ENCODE measurements at regions not wholly inside any gene's neighbourhood (a gene's known extent, or its start where the extent isn't known, plus 50 kb on each side); places are given as distances from the start of the nearest gene placed in this dataset.

DNA sequence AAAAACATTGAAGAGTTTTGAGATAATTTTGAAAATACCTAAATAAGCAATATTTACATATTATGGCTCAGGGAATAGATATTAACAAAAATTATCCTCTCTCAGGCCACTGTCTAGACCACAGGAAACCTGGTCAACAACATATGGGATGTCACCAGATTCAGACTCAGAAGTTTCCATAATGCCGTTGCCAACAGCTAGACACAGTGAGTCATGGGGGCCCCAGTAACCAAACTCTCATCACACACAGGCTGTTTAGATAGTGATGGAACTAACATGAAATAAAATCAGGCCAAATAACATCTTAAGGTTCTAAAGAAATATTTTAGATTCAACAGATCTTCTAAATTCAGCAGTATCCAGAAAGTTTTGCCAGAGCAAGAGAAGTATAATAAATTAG lies 681.7 kb upstream of the ADAMTS5 start:
- ChIA-PET POLR2A (no interaction called here), CTCF (interaction anchor here (0.9 kb wide), 1 partner anchor 13 kb away, joined by 3 read pairs; no protein-coding TSS in a partner anchor)
- DNase-seq (ENCODE audit: extremely low spot score): no peak
- TF ChIP-seq, protein P1, sequence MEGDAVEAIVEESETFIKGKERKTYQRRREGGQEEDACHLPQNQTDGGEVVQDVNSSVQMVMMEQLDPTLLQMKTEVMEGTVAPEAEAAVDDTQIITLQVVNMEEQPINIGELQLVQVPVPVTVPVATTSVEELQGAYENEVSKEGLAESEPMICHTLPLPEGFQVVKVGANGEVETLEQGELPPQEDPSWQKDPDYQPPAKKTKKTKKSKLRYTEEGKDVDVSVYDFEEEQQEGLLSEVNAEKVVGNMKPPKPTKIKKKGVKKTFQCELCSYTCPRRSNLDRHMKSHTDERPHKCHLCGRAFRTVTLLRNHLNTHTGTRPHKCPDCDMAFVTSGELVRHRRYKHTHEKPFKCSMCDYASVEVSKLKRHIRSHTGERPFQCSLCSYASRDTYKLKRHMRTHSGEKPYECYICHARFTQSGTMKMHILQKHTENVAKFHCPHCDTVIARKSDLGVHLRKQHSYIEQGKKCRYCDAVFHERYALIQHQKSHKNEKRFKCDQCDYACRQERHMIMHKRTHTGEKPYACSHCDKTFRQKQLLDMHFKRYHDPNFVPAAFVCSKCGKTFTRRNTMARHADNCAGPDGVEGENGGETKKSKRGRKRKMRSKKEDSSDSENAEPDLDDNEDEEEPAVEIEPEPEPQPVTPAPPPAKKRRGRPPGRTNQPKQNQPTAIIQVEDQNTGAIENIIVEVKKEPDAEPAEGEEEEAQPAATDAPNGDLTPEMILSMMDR (IDR thresholded peaks at IDR 0.05; ENCODE audit: control extremely low read depth, extremely low read depth, low read depth, missing control alignments): no peak

DNA sequence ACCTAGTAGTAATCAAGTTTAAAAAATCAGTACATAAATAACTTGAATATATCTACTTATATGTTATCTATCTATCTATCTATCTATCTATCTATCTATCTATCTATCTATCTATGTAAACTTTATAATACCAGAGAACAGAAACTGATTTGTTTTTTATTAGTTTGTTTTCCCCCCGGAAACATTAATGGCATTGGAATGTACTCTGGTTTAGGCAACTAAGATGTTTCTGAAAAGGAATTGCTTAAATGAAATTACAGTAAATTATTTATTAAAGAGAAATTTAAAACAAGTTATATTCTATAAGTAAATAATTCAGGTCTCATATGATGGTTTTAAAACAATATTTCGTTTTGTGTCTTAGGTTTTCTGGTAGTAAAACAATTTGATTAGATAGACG lies 681.0 kb upstream of the ADAMTS5 start:
- CTCF ChIA-PET: no interaction called here
- DNase-seq (ENCODE audit: extremely low spot score): no peak
- TF ChIP-seq, protein P1 (IDR thresholded peaks at IDR 0.05; ENCODE audit: control extremely low read depth, extremely low read depth, low read depth, missing control alignments): no peak
- POLR2A ChIA-PET: no interaction called here

DNA sequence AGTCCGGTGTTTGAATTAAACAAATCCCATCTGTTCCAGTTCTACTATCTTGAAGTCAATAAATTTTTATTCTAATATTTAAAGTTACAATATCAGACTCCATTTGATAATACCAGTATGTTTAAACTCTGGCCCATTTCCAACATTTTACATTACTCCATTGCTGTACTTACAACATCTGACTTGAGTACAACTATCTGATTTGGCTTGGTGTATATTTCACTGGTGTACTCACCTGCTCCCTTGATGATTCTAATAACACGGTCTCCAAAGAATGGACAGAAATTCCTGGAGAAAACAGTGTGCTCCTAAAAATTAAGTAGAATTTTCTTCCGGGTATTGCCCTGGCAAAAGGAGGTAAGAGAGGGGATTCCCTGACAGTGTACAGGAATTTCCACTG lies 680.5 kb upstream of the ADAMTS5 start:
- ChIA-PET POLR2A (no interaction called here), CTCF (no interaction called here)
- no peak for DNase-seq (ENCODE audit: extremely low spot score)
- TF ChIP-seq, protein P1 (IDR thresholded peaks at IDR 0.05; ENCODE audit: control extremely low read depth, extremely low read depth, low read depth, missing control alignments): no peak

DNA sequence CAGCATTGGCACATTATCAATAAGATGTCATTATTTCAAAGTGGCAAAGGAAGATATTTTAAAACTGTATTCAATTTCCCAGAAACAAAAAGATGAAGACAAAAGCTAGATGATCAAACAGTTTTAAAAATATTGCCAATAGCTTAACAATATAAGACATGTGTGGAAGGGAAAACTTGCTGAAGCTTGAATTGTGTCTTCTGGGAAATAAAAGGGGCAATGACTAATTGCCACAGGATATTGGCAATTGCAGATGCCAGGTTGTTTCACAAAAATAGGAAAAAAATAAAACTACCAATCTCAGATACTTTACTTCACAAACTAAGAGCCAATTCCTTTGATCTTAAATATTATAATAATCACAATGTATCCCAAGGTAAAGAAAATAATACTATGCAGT lies 679.8 kb upstream of the ADAMTS5 start:
- TF ChIP-seq, protein P1 (IDR thresholded peaks at IDR 0.05; ENCODE audit: control extremely low read depth, extremely low read depth, low read depth, missing control alignments): no peak
- CTCF ChIA-PET: no interaction called here
- POLR2A ChIA-PET: no interaction called here
- no peak for DNase-seq (ENCODE audit: extremely low spot score)

DNA sequence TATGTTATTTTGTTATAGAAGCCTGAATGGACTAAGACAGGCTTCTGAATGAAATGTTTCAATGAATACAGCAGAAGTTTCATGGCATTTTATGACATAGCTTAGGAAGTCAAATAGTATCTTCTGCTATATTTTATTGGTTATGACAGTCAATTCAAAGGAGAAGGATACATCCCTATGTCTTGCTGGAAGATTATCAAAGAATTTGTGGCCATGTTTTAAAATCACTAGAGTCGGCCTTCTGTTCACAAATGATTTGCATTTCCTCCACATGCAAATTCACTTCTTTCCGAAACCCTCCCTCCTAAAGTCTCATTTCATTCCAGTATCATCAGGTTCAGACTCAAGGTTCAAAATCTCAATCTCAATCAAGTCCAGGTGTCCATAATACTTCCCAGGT lies 679.2 kb upstream of the ADAMTS5 start:
- POLR2A ChIA-PET: no interaction called here
- no peak for DNase-seq (ENCODE audit: extremely low spot score)
- TF ChIP-seq, protein P1 (IDR thresholded peaks at IDR 0.05; ENCODE audit: control extremely low read depth, extremely low read depth, low read depth, missing control alignments): no peak
- CTCF ChIA-PET: no interaction called here

DNA sequence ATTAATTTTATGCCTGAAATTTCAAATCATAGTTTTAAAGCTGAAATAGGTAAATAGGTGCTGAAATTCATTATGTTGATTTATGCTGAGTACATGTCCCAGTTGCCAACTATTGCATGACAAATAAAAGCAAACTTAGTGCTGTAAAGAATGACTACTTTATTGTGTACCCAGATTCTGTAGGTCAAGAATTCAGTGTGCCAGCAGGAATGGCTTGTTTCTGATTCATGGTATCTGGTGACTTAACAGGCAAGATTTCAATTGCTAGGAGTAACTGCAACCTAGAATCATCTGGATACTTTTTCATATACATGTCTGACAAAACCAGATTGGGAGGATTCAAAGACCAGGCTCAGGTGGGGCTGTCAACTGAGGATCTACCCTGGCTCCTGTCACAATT lies 678.4 kb upstream of the ADAMTS5 start:
- TF ChIP-seq, protein P1 (IDR thresholded peaks at IDR 0.05; ENCODE audit: control extremely low read depth, extremely low read depth, low read depth, missing control alignments): no peak
- POLR2A ChIA-PET: no interaction called here
- CTCF ChIA-PET: no interaction called here
- no peak for DNase-seq (ENCODE audit: extremely low spot score)

DNA sequence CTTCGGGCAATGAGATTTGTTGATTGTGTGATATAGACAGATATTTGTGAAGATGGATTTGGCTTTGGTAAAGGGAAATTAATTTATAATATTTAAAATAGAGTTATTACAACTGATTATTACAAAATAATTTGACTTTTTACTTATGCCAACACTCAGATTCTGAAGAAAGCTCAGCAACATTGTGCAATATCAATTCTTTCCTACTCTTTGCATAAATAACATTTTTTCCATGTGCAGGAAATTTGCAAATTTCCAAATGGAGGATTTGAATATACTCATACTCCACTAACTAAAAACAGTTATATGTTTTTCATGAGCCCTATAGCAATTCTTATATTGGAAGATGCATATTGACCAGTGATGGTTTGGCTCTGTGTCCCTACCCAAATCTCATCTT lies 676.4 kb upstream of the ADAMTS5 start:
- POLR2A ChIA-PET: no interaction called here
- CTCF ChIA-PET: no interaction called here
- DNase-seq (ENCODE audit: extremely low spot score): no peak
- TF ChIP-seq, protein P1 (IDR thresholded peaks at IDR 0.05; ENCODE audit: control extremely low read depth, extremely low read depth, low read depth, missing control alignments): no peak
